ENCODE measurements at regions not wholly inside any gene's neighbourhood (a gene's known extent, or its start where the extent isn't known, plus 50 kb on each side); places are given as distances from the start of the nearest gene placed in this dataset.
"Not testable (repeated sequence)": the region's sequence is repeated elsewhere in the genome, so short reads cannot be mapped to it uniquely, and the experiment has no call there.

- DNase-seq (ENCODE audit: low read depth in 3 of 3) = no peak
Measured at GRCh38 chr2:194985258-194985657, 671.8 kb upstream of the SLC39A10 start.

- DNase-seq (ENCODE audit: low read depth in 3 of 3) = no peak
Measured at GRCh38 chr2:194962254-194962653, 694.8 kb upstream of the SLC39A10 start.

GRCh38 chr2:194954218-194954617, 702.8 kb upstream of the SLC39A10 start:
- no peak for DNase-seq (ENCODE audit: low read depth in 3 of 3)

- DNase-seq (ENCODE audit: low read depth in 3 of 3) = no peak
Measured at GRCh38 chr2:194946826-194947225, 710.2 kb upstream of the SLC39A10 start.

- no peak for DNase-seq (ENCODE audit: low read depth in 3 of 3)
Measured at GRCh38 chr2:194938066-194938465, 719.0 kb upstream of the SLC39A10 start.

GRCh38 chr2:194927489-194927888, 729.5 kb upstream of the SLC39A10 start:
- no peak for DNase-seq (ENCODE audit: low read depth in 3 of 3)

- DNase-seq (ENCODE audit: low read depth in 3 of 3) = no peak
Measured at GRCh38 chr2:194926873-194927272, 730.2 kb upstream of the SLC39A10 start.

GRCh38 chr2:194925742-194926141, 731.3 kb upstream of the SLC39A10 start:
- DNase-seq (ENCODE audit: low read depth in 3 of 3) = no peak

GRCh38 chr2:194917519-194917918, 739.5 kb upstream of the SLC39A10 start:
- DNase-seq (ENCODE audit: low read depth in 3 of 3) = no peak

GRCh38 chr2:194915485-194915884, 741.5 kb upstream of the SLC39A10 start:
- DNase-seq (ENCODE audit: low read depth in 3 of 3) = no peak

GRCh38 chr2:194907569-194907968, 749.5 kb upstream of the SLC39A10 start:
- no peak for DNase-seq (ENCODE audit: low read depth in 3 of 3)

- DNase-seq (ENCODE audit: low read depth in 3 of 3) = no peak
Measured at GRCh38 chr2:194896871-194897270, 760.2 kb upstream of the SLC39A10 start.

- no peak for DNase-seq (ENCODE audit: low read depth in 3 of 3)
Measured at GRCh38 chr2:194883711-194884110, 773.3 kb upstream of the SLC39A10 start.

GRCh38 chr2:194870974-194871535, 786.0 kb upstream of the SLC39A10 start:
- DNase-seq (ENCODE audit: low read depth in 3 of 3) = no peak

GRCh38 chr2:194867328-194867727, 789.7 kb upstream of the SLC39A10 start:
- no peak for DNase-seq (ENCODE audit: low read depth in 3 of 3)

- DNase-seq (ENCODE audit: low read depth in 3 of 3) = no peak
Measured at GRCh38 chr2:194854941-194855340, 802.1 kb upstream of the SLC39A10 start.

GRCh38 chr2:194842871-194843270, 814.2 kb upstream of the SLC39A10 start:
- DNase-seq (ENCODE audit: low read depth in 3 of 3) = no peak

- not testable (repeated sequence) for DNase-seq (ENCODE audit: low read depth in 3 of 3)
Measured at GRCh38 chr2:194834371-194834770, 822.7 kb upstream of the SLC39A10 start.

GRCh38 chr2:194826241-194826640, 830.8 kb upstream of the SLC39A10 start:
- no peak for DNase-seq (ENCODE audit: low read depth in 3 of 3)

- no peak for DNase-seq (ENCODE audit: low read depth in 3 of 3)
Measured at GRCh38 chr2:194824450-194824849, 832.6 kb upstream of the SLC39A10 start.

- no peak for DNase-seq (ENCODE audit: low read depth in 3 of 3)
Measured at GRCh38 chr2:194822657-194823056, 834.4 kb upstream of the SLC39A10 start.

GRCh38 chr2:194822097-194822496, 834.9 kb upstream of the SLC39A10 start:
- DNase-seq (ENCODE audit: low read depth in 3 of 3) = no peak

GRCh38 chr2:194819367-194819766, 837.7 kb upstream of the SLC39A10 start:
- no peak for DNase-seq (ENCODE audit: low read depth in 3 of 3)

GRCh38 chr2:194815475-194815874, 841.6 kb upstream of the SLC39A10 start:
- DNase-seq (ENCODE audit: low read depth in 3 of 3) = no peak

Data from stimulated activated CD4-positive, alpha-beta T cell treated with anti-CD3 and anti-CD28 coated beads, TNF-alpha, amount 100 ng/mL, for 24 hours (primary cell).